MM.1S (cell line): ENCODE measurements at regions not wholly inside any gene's neighbourhood (a gene's known extent, or its start where the extent isn't known, plus 50 kb on each side); places are given as distances from the start of the nearest gene placed in this dataset.

ENCODE experiments used
- DNase-seq: peaks from one replicate; pipeline ENCODE4 v3.0.0-alpha.2; 2015
- H2AFZ ChIP-seq: fragments of 300-600 bp; sonication (generic); 2 replicates; pipeline ENCODE4 v1.6.0; 2016; ENCODE audit warnings: antibody characterized with exemption, low read length
- H3F3A ChIP-seq: fragments of 300-600 bp; sonication (generic); 2 replicates; pipeline ENCODE4 v1.6.1; 2016; ENCODE audit warnings: mild to moderate bottlenecking, antibody characterized with exemption, low read length, moderate library complexity, mixed read lengths; ENCODE audit not compliant: insufficient read depth
- H3K27ac ChIP-seq: fragments of 300-600 bp; sonication (generic); 2 replicates; pipeline ENCODE4 v1.5.1; 2016; ENCODE audit warnings: mild to moderate bottlenecking, low read length
- H3K27me3 ChIP-seq: fragments of 300-600 bp; sonication (generic); replicated peaks from 2 replicates; pipeline ENCODE4 v1.6.0; 2016; ENCODE audit warnings: low read length; ENCODE audit not compliant: insufficient read depth
- H3K36me3 ChIP-seq: fragments of 300-600 bp; sonication (generic); replicated peaks from 2 replicates; pipeline ENCODE4 v1.6.1; 2016; ENCODE audit warnings: mild to moderate bottlenecking, low read length, mixed read lengths; ENCODE audit not compliant: insufficient read depth
- H3K4me1 ChIP-seq: fragments of 300-600 bp; sonication (generic); 2 replicates; pipeline ENCODE4 v1.6.1; 2016; ENCODE audit warnings: low read length, mixed read lengths
- H3K4me2 ChIP-seq: fragments of 300-600 bp; sonication (generic); 2 replicates; pipeline ENCODE4 v1.6.0; 2016; ENCODE audit warnings: low read depth, low read length
- H3K4me3 ChIP-seq: fragments of 300-600 bp; sonication (generic); 2 replicates; pipeline ENCODE4 v1.5.1; 2016; ENCODE audit warnings: low read length, mixed read lengths
- H3K79me2 ChIP-seq: fragments of 300-600 bp; sonication (generic); 2 replicates; pipeline ENCODE4 v1.6.1; 2016; ENCODE audit warnings: mixed run types, low read length, mixed read lengths
- H3K9ac ChIP-seq: fragments of 300-600 bp; sonication (generic); 2 replicates; pipeline ENCODE4 v1.6.1; 2016; ENCODE audit warnings: low read length, mixed read lengths
- H3K9me2 ChIP-seq: fragments of 300-600 bp; sonication (generic); replicated peaks from 2 replicates; pipeline ENCODE4 v1.6.1; 2016; ENCODE audit warnings: mild to moderate bottlenecking, low read length, mixed read lengths; ENCODE audit not compliant: insufficient read depth
- H3K9me3 ChIP-seq: fragments of 300-600 bp; sonication (generic); replicated peaks from 2 replicates; pipeline ENCODE4 v1.6.1; 2016; ENCODE audit warnings: mild to moderate bottlenecking, low read length, mixed read lengths; ENCODE audit not compliant: insufficient read depth
- H4K20me1 ChIP-seq: fragments of 300-600 bp; sonication (generic); 2 replicates; pipeline ENCODE4 v1.6.1; 2016; ENCODE audit warnings: mild to moderate bottlenecking, low read length, moderate library complexity, mixed read lengths; ENCODE audit not compliant: insufficient read depth
- CTCF ChIP-seq: fragments of 300-600 bp; sonication (generic); IDR thresholded peaks from 2 replicates; pipeline ENCODE4 v1.5.1; 2016; ENCODE audit warnings: antibody characterized with exemption, low read length, mixed read lengths
- EZH2 ChIP-seq: fragments of 300-600 bp; sonication (generic); optimal IDR thresholded peaks from 2 replicates; pipeline ENCODE3; 2017; ENCODE audit warnings: low read depth, mild to moderate bottlenecking, antibody characterized with exemption, low read length, mixed read lengths
- EZH2phosphoT487 ChIP-seq: fragments of 300-600 bp; sonication (generic); IDR thresholded peaks from 2 replicates; pipeline ENCODE4 v1.6.1; 2018; ENCODE audit warnings: antibody characterized with exemption, low read length

GRCh38 chr22:34804604-34805003 is 261.4 kb upstream of the ISX start:
- H3K9ac ChIP-seq, result no peak overlapping the region
- TF ChIP-seq CTCF (no peak), EZH2phosphoT487 (no peak), EZH2 (no peak)
- H3K79me2 ChIP-seq, result no peaks in the 10 kb centered on the region
- H3K27me3 ChIP-seq, result no peaks in the 10 kb centered on the region
- H4K20me1 ChIP-seq, result no peaks in the 10 kb centered on the region
- H3K36me3 ChIP-seq, result no peaks in the 10 kb centered on the region
- no peak overlapping the region for H3K4me3 ChIP-seq
- no peaks in the 10 kb centered on the region for H3F3A ChIP-seq
- no peak overlapping the region for H3K27ac ChIP-seq
- peak; percentile 15 for DNase-seq
- no peaks in the 10 kb centered on the region for H3K4me1 ChIP-seq
- H2AFZ ChIP-seq, result no peak overlapping the region
- no peaks in the 10 kb centered on the region for H3K9me2 ChIP-seq
- no peak overlapping the region for H3K4me2 ChIP-seq
- no peaks in the 10 kb centered on the region for H3K9me3 ChIP-seq

GRCh38 chr22:34805771-34806170 is 260.2 kb upstream of the ISX start:
- Histone ChIP-seq H3K9me2 (no peaks in the 10 kb centered on the region), H3F3A (no peaks in the 10 kb centered on the region), H3K4me1 (no peaks in the 10 kb centered on the region), H3K9me3 (no peaks in the 10 kb centered on the region), H3K4me3 (no peak overlapping the region), H3K4me2 (no peak overlapping the region), H3K79me2 (no peaks in the 10 kb centered on the region), H3K36me3 (no peaks in the 10 kb centered on the region), H3K27ac (no peak overlapping the region), H3K27me3 (no peaks in the 10 kb centered on the region), H4K20me1 (no peaks in the 10 kb centered on the region), H3K9ac (no peak overlapping the region), H2AFZ (no peak overlapping the region)
- no peak for TF ChIP-seq EZH2phosphoT487
- no peak for TF ChIP-seq EZH2
- no peak for TF ChIP-seq CTCF
- DNase-seq, result no peak

- Histone ChIP-seq H3K36me3 (no peaks in the 10 kb centered on the region), H3K9me2 (no peaks in the 10 kb centered on the region), H3K9me3 (no peaks in the 10 kb centered on the region), H3F3A (no peaks in the 10 kb centered on the region), H4K20me1 (no peaks in the 10 kb centered on the region), H2AFZ (no peak overlapping the region), H3K4me3 (no peak overlapping the region), H3K9ac (no peak overlapping the region), H3K27ac (no peak overlapping the region), H3K4me1 (no peaks in the 10 kb centered on the region), H3K27me3 (no peaks in the 10 kb centered on the region), H3K79me2 (no peaks in the 10 kb centered on the region), H3K4me2 (no peak overlapping the region)
- DNase-seq, result no peak
- no peak for TF ChIP-seq EZH2
- no peak for TF ChIP-seq CTCF
- no peak for TF ChIP-seq EZH2phosphoT487
Observed at GRCh38 chr22:34808618-34809017, 257.3 kb upstream of the ISX start.
